ENCODE measurements at regions not wholly inside any gene's neighbourhood (a gene's known extent, or its start where the extent isn't known, plus 50 kb on each side); places are given as distances from the start of the nearest gene placed in this dataset.

DNA sequence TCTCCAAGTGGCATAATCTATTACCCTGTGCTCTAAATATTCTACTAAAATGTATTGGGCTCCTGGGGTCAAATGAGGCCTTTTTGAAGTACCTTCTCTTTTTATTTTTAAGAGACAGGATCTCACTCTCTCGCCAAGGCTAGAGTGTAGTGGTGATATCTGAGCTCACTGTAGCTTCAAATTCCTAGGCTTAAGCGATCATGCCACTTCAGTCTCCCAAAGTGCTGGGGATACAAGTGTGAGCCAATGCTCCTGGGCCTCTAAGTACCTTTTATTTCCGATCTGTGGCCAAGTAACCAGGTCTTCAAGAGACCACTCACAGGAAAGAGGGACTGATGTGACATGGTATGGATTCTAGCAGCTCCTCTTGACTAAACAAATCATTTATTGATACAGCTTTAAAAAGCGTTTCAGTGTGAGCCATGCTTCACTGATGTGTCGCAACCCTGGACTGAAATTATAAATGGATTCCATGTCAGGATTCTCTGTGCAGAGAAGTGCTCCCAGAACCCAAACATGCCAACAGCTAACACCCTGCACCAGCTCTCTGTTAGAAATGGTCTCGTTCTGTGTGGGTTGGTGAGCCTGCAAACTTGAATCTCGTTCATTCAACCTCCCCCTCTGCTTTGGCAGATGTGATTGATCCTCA is 477.8 kb downstream of the HINT1 start:
- WGBS, 2 donors, result 31 to 34% methylated on average over 7 of the region's 7 CpGs

DNA sequence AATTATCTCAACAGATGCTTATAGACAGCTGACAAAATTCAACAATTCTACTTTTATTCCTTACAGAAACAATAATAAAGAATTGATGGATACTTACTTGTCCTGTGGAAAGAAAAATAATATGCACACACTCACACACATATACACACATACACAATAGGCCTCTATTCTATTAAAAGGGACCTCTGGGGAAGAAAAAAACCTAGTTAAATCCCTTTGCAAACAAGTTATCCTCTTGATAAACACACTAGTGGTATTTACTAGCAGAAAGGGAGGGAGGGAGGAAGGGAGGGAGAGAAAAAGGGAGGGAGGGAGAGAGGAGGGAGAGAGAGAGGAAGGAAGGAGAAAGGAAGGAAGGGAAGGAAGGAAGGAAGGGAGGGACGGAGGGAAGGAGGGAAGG is 486.4 kb downstream of the HINT1 start:
- Histone ChIP-seq H3K27ac (no peak overlapping the region), H3K27me3 (no peaks in the 10 kb centered on the region), H3K4me1 (no peaks in the 10 kb centered on the region), H3K4me3 (replicated peaks in 1 of 3) (no peak overlapping the region), H3K9me3 (no peaks in the 10 kb centered on the region), H3K36me3 (no peaks in the 10 kb centered on the region)
- WGBS, 2 donors, result 66 to 77% methylated on average over 1 of the region's 1 CpG
- no peak for TF ChIP-seq POLR2A (IDR thresholded peaks at IDR 0.05)
- TF ChIP-seq, protein P1, sequence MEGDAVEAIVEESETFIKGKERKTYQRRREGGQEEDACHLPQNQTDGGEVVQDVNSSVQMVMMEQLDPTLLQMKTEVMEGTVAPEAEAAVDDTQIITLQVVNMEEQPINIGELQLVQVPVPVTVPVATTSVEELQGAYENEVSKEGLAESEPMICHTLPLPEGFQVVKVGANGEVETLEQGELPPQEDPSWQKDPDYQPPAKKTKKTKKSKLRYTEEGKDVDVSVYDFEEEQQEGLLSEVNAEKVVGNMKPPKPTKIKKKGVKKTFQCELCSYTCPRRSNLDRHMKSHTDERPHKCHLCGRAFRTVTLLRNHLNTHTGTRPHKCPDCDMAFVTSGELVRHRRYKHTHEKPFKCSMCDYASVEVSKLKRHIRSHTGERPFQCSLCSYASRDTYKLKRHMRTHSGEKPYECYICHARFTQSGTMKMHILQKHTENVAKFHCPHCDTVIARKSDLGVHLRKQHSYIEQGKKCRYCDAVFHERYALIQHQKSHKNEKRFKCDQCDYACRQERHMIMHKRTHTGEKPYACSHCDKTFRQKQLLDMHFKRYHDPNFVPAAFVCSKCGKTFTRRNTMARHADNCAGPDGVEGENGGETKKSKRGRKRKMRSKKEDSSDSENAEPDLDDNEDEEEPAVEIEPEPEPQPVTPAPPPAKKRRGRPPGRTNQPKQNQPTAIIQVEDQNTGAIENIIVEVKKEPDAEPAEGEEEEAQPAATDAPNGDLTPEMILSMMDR (IDR thresholded peaks at IDR 0.05), result no peak
- no peak for DNase-seq
- intact Hi-C loops (cut with DNase I), result no loop called here

More for the DNA sequence above, 477.8 kb downstream of the HINT1 start:
- H3K4me1 ChIP-seq, result no peaks in the 10 kb centered on the region
- no peak overlapping the region for H3K27ac ChIP-seq
- no peak for DNase-seq
- TF ChIP-seq, protein P1 (IDR thresholded peaks at IDR 0.05), result no peak
- TF ChIP-seq POLR2A (IDR thresholded peaks at IDR 0.05), result no peak
- no peaks in the 10 kb centered on the region for H3K9me3 ChIP-seq
- intact Hi-C loops (cut with DNase I), result no loop called here
- H3K36me3 ChIP-seq, result no peaks in the 10 kb centered on the region
- H3K27me3 ChIP-seq, result no peaks in the 10 kb centered on the region
- H3K4me3 ChIP-seq (replicated peaks in 1 of 3), result no peak overlapping the region

DNA sequence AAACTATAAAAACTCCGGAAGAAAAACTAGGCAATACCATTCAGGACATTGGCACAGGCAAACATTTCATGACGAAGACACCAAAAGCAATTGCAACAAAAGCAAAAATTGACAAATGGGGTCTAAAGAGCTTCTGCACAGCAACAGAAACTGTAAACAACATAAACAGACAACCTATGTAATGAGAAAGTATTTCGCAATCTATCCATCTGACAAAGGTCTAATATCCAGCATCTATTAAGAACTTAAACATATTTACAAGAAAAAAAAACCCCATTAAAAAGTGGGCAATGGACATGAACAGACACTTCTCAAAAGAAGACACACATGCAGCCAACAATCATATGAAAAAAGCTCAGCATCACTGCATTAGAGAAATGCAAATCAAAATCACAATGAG is 498.6 kb downstream of the HINT1 start:
- no peak for DNase-seq
- 89 to 96% methylated on average over 3 of the region's 3 CpGs for WGBS, 2 donors
- Histone ChIP-seq H3K4me3 (replicated peaks in 1 of 3) (no peak overlapping the region), H3K4me1 (no peaks in the 10 kb centered on the region), H3K27ac (no peak overlapping the region), H3K27me3 (no peaks in the 10 kb centered on the region), H3K36me3 (no peaks in the 10 kb centered on the region), H3K9me3 (no peaks in the 10 kb centered on the region)
- TF ChIP-seq, protein P1 (IDR thresholded peaks at IDR 0.05), result no peak
- no peak for TF ChIP-seq POLR2A (IDR thresholded peaks at IDR 0.05)
- intact Hi-C loops (cut with DNase I), result no loop called here

DNA sequence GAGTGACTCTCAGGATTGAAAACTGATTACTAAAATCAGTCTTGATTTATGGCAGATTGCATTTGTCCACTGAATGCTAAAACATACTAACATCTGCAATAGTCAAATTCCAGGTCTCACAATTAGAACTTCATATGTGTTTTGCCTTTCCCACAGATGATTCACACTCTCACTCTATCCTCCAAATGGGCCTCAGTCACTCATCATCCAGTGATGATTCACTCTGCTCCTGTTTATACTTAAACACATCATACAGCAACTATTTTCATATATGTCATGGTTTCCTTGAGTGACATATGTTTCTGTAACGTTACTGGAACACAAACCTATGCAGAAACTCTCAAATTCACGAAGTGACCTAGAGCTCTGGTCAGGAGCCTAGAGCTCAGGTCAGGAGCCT is 512.9 kb downstream of the HINT1 start:
- Histone ChIP-seq H3K9me3 (no peaks in the 10 kb centered on the region), H3K4me1 (no peaks in the 10 kb centered on the region), H3K4me3 (replicated peaks in 1 of 3) (no peak overlapping the region), H3K27ac (no peak overlapping the region), H3K27me3 (no peaks in the 10 kb centered on the region), H3K36me3 (no peaks in the 10 kb centered on the region)
- no peak for DNase-seq
- intact Hi-C loops (cut with DNase I), result no loop called here
- 81 to 82% methylated on average over 2 of the region's 2 CpGs for WGBS, 2 donors
- TF ChIP-seq, protein P1 (IDR thresholded peaks at IDR 0.05), result no peak
- TF ChIP-seq POLR2A (IDR thresholded peaks at IDR 0.05), result no peak

DNA sequence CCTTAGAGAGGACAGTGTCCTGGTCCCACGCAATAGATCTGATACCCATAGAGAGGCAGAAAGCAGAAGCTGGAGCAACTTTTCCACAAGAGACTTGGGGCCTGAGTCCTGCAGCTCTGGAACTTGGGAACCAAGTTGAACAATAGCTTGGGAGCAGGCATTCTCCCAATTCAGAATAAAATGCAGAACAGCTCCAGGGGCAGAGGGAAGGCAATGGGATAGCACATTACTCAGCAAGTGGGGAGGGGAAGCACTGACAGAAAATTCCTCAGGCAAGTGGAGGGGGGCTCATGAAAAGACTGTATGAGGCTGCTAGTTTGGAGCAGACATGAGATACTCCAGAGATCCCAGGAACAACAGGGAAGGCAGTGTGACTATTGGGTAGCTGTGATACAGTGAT is 513.6 kb downstream of the HINT1 start:
- no peak for TF ChIP-seq POLR2A (IDR thresholded peaks at IDR 0.05)
- TF ChIP-seq, protein P1 (IDR thresholded peaks at IDR 0.05), result no peak
- intact Hi-C loops (cut with DNase I), result no loop called here
- H3K36me3 ChIP-seq, result no peaks in the 10 kb centered on the region
- no peaks in the 10 kb centered on the region for H3K4me1 ChIP-seq
- DNase-seq, result no peak
- H3K4me3 ChIP-seq (replicated peaks in 1 of 3), result no peak overlapping the region
- no peak overlapping the region for H3K27ac ChIP-seq
- no peaks in the 10 kb centered on the region for H3K27me3 ChIP-seq
- H3K9me3 ChIP-seq, result no peaks in the 10 kb centered on the region
- 38 to 100% methylated on average over 1 of the region's 1 CpG for WGBS, 2 donors

Measured in thyroid gland (tissue), 4 donors.